T-helper 1 cell (primary cell): ENCODE measurements at regions not wholly inside any gene's neighbourhood (a gene's known extent, or its start where the extent isn't known, plus 50 kb on each side); places are given as distances from the start of the nearest gene placed in this dataset.
A peak's percentile ranks its signal among the peaks of the same experiment; 100 is the strongest.
"Not testable (repeated sequence)": the region's sequence is repeated elsewhere in the genome, so short reads cannot be mapped to it uniquely, and the experiment has no call there.

Source experiments
- DNase-seq, 5 donors: peaks; one replicate each; pipeline ENCODE4 v3.0.0-alpha.2; 2012 to 2020

DNA sequence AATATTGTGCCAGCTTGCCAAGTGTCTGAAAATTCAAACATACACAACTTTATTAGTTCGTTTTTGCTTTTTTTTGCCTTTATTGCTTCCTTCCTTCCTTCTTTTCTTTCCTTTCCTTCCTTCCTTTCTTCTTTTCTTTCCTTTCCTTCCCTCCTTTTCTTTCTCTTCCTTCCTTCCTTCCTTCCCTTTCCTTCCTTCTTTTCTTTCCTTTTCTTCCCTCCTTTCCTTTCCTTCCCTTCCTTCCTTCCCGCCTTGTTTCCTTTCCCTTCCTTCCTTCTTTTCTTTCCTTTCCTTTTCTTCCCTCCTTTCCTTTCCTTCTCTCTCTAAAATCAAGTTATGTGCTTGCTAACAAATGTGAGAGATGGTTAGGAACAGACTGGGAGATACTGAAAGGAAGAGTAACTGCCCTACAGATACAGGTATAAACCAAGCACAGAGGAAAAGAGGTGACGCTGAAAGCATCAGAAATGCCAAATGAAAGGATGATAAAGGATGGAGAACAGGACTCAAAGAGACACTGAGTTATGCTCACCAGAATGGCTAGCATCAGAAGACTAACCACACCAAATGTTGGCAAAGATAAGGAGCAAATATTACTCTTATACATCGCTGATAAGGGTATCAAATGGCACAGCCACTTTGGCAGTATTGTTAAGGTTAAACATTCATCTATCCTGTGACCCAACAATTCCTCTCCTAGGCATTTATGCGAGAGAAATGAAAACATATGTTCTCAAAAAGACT lies 151.6 kb downstream of the MREG start:
- no peak for DNase-seq

DNA sequence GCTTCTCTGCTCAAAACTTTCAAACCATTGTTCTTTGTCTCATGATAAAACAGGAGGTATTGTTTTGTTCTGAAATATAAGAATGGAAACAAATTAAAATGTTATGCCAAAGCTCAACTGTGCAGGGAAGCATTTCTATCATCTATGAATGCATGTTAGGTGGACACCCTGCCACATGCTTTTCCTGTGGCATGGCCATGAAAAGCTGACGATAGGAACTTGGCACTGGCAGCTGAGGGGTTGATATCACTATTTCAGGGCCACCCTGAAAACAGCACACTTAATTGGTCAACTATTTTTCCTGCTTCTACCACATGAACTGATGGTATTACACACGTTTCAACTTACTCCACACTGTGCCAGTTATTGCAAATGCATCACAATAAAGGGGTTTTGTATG lies 157.3 kb downstream of the MREG start:
- no peak for DNase-seq

DNA sequence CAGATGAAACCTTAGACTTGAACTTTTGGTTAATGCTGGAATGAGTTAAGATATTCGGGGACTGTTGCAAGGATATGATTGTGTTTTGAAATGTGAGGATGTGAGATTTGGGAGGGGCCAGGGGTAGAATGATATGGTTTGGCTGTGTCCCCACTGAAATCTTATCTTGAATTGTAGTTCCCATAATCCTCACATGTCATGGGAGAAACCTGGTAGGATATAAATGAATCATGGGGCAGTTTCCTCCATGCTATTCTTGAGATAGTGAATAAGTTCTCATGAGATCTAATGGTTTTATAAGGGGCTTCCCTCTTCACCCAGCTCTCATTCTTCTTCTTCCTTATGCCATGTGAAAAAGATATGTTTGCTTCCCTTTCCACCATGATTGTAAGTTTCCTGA lies 158.0 kb downstream of the MREG start:
- not testable (repeated sequence) for DNase-seq

DNA sequence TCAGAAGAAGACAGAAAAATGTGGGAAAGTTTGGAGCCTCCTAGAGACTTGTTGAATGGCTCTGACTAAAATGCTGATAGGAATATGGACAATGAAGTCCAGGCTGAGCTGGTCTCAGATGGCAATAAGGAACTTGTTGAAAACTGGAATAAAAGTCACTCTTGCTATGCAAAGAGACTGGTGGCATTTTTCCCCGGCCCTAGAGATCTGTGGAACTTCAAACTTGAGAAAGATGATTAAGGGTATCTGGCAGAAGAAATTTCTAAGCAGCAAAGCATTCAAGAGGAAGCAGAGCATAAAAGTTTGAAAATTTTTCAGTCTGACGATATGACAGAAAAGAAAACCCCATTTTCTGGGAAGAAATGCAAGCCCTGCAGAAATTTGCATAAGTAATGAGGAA lies 159.3 kb downstream of the MREG start:
- no peak for DNase-seq

DNA sequence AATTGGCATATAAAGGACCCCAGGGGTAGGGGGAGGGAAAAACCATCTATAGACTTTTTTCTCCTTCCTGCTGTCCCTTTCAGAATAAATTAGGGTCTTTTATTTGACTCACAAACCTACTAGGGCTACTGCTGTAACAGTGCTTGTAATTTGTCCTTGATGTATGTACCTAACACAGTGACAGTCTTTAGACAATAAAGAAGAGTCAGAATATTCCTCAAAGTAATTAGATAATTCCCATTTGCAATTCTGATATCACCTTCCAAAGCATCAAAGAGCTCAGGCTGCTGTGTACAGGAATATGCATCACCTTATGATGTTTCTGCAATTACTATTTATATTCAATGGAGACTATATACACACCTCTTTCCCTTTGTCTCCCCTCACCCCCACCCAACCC lies 161.7 kb downstream of the MREG start:
- DNase-seq, result no peak

DNA sequence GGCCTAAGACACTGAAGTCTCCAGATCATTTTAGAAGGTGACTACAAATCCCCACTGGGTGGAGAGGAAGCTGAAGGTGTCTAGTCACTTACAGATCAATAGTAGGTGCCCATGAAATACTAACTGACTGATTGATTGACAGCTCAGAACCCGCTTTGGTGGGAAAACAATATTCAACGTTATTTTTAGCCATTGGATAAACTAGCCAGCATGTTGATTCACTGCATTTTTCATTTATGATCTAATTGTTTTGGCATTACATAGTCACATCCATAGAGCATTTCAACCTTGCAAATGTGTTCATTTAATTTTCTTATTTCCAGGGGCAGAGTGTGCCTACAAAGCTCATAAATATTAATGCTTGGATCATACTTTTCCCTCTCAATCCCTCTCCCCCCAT lies 162.3 kb downstream of the MREG start:
- no peak for DNase-seq

DNA sequence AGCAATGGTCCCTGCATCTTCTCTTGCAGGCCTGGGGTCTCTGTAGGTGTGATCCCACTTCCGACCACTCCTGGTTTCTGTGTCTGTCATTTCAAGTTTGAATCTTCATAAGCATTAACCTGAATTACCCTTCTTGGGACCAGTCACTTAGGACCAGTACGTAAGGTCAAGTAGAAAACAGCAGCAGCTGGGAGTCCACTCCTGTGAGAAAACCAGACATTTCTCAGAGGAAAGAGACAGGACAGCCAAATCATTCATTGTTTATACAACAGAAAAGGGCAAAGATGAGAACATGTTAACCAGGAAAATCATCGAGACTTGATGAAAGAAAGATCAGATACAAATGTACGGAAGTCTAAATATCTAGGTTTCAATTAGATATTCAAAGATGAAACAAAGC lies 163.0 kb downstream of the MREG start:
- DNase-seq, result no peak

DNA sequence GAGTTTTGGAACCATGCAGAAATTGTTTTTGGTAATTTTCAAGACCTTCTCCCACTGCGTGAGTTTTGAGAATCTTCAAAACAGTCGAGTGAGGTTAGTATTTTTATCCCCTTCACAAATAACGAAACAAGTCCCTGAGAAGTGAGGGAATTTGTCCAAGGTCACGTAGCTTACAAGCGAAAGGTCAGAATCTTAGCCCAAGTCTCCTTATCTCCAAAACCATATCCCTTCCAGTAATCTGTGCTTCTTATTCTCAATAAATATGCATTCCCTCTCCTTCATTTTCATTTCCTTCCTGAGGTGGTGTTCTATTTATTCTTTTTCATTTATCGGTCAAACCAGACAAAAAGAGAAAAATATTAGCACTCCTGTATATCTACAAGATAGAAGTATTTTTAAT lies 163.6 kb downstream of the MREG start:
- DNase-seq, result no peak

DNA sequence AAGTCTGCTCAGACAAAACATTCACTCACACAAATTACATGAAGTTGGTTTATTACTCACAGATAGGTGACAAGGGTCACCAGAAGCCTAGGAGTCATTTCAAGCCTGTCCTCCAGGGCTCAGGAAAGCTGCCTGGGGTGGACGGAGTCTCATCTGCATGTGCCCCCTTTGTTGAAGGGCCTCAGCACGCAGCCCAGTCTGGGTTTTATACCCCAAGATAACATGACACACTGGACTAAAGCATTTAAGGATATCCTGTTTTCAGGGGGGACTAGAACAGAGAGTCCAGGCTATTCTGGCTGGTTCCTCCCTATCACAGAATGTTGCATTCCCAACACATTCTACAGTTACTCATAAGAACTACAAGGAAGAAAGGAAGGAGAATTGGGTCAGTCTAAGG lies 164.7 kb downstream of the MREG start:
- DNase-seq, result no peak

DNA sequence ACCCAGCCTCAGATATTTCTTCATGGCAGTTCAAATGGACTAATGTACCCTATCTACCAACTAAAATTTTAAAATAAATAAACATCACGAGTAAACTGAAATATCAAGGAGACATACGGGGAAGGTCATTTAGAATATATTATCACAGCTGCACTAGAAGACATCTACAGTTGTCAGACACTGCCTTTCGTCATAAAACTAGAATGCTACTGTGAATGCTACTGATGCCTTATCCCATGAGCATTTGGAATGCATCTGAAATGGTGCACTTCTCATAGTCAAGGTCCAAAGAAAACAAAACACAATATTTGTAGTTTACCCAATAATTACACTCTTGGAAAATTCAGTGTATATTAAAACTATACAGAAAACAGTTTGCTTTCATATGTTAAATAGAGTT lies 165.2 kb downstream of the MREG start:
- no peak for DNase-seq

DNA sequence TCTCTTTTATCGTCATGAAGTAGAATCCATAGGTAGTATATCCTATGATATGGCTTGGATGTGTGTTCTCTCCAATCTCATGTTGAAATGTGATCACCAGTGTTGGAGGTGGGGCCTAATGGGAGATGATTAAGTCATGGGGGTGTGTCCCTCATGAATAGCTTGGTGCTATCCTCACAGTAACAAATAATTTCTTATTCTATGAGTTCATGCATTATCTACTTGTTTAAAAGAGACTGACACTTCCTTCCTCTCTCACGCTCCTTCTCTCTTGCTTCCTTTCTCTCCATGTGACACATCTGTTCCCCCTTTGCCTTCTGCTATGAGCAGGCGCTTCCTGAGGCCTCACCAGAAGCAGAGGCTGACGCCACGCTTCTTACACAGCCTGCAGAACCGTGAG lies 165.6 kb downstream of the MREG start:
- DNase-seq, result no peak

DNA sequence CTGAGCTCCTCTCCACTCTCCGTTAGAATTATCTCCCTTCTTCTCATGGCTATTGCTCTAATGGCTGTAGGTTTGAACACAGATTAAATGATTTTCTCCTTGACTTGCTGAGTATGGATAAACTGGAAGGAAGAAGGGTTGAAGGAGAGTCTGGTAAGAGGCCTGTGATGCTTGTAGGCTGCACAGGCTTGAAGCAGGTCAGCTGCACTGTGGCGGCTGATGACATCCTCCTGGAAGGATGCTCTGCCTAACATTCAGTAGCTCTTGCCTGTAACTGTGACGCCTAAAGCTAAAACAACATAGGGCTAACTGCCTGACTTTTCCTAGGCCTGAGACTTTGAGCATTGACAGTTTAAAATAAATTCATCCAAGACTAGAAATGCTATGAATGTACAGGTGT lies 166.3 kb downstream of the MREG start:
- DNase-seq, result no peak

DNA sequence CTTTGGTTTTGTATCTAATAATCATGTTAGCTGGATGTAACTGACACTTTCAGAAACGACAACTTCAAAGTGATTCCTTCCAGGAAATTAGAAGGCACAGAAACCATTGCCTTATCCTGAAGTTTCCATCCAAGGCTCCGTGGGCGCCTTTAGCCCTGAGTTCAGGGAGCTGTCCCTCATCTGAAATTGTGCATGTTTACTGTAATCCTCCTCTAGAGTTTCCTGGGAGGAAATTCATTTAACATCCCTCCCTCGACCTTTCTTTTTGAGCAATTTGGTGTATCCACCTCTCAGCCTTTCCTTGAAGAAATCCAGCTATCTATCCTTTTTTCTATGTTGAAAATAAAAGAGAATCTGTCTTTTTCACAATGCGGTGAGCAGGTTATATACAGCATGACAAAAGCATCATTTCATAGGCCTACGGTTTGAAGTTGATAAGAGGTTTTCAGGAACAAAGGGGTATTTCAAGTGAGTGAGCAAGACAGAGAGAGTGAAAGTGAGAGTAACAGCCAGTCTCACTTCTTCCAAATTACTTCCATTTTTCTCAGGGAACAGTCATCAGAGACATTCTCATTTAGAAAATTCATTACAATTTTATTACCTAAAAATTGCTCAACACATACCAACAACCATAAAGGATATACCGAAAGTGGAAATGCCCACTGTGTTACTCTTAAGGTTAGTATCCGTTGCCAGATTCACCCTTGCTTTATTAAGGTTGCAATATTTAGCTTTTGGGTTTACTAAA lies 167.3 kb downstream of the MREG start:
- no peak for DNase-seq

DNA sequence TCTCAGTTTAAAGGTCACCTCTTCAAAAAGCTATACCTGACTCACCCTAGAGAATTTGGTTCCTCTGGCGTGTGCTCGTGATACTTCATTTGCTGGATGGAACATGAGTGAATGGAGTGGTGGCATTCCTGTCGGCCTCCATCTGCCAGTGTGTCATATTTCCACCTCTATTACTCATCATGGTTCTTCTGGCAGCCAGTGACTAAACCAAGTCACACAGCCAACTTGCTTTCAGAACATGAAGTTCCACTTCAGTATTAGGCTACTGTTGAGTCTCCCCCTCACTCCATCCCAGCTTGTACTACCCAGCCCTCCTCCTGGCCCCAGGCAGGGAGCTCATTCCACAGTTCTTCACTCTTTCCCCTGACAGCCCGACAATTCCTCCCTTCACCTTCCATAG lies 169.8 kb downstream of the MREG start:
- DNase-seq, result no peak

DNA sequence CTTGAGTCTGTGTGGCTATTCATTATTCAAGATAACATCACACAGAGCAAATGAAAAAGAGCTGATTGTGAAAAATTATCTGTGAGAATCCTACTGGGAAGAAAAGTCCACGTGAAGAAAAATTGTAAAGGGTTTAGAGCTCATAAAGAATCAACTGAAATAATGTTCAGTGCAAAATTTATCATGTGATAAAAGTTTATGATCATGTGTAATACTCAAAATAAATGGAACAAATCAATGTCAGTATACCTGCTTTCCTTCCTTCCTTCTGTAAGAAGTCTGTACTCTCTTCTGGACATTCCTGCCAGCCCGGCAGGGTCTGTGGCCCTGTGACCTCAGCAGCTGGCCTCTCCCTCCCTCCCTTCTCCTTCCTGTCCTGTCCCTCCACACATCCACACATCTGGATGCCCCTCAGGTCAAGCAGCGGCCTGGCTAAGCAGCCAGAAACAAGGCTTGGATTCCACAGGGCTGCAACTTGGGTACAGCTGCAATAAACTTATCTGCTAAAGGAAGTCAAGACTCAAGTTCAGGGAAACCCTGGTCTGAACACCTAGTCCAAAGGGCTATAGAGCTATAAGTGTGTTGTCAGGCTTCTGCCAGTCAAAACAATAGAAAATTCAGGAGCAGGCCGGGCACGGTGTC lies 172.1 kb downstream of the MREG start:
- DNase-seq, result no peak

DNA sequence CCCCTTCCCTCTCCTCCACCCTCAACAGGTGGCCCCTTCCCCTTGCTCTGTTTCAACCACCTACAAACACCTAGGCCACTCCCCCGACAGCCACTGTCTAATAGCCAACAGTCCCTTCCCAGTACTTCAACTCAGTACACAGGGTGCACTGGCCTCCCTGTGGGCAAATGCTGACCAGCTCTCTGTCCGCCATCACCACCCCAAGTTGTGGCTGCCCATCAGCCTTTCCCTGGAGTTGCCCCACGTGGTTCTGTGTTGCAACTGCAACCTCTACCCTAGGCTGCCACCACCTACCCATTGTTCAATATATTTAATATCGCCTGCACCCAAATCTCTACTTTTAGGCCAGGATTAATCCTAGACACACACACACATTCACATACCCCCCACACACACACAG lies 173.5 kb downstream of the MREG start:
- DNase-seq, result no peak

DNA sequence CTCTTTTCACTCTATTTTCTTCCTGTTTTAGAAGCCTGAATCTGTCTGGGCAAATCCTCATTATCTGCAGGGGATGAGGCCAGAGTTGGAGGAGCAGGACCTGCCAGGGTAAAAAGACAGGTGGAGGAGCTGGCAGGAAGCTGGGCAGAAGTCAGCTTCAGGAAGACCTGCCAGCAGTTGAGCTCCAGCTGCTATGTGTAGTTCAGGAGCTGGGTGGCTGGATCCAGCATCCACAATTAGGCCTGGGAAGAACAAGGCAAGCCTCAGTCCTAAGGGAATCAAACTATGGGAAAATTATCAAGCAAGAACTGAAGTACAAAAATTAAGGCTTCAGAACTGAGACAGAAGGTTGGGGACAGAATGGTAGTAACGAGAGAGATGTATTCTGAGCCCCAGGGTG lies 174.0 kb downstream of the MREG start:
- no peak for DNase-seq

DNA sequence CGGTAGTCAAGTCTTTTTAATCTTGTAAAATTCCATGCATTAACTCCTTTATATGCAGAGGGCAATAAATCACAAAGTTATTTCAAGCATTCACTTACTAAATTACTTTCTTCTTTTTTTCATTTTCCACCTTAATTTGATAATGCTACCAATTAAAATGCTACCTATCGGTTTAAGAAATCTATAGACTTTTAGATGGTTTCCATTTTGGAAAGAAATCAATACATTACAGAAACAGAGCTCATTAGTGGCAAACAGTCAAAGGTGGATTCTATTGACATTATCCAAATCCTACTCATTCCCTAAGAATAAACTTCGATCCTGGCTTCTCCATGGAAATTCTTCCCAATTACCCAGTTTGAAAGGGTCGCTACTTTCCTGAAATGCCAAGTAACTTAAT lies 176.5 kb downstream of the MREG start:
- DNase-seq, result no peak

DNA sequence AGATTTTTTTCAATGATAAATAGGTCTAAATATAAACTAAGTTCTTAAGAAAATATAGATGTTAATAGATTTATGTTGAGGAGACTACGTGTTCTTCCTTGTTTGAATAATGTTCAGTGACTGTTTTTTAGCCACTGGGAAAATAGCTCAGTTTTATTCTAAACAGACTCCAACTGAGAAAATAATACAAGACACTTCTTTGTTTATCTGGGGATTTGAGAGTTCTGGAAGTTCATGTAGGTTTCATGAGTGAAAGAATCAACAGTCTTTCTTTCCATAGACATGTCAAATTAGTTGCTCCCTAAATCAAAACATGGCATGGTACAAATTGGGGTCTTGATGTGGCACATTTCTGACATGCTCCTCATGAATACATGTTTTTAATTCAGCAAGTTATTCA lies 177.7 kb downstream of the MREG start:
- DNase-seq, result no peak

DNA sequence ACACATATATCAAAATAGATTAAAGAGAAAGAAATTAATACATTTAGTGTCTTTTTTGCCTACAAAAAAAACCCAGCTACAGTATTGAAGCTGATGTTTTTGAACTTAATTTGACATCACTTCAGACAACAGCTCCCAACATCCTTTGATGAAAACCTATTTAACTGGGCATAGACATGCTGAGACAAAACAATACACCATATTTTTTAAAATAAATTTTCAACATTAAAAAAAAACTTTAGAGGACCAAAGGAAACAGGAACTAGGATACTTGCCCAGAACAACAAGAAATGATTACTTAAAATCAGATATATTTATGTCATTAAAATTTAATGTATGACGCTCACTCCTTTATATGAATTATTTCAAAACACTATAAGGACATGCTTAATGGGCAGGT lies 178.1 kb downstream of the MREG start:
- DNase-seq, result no peak

DNA sequence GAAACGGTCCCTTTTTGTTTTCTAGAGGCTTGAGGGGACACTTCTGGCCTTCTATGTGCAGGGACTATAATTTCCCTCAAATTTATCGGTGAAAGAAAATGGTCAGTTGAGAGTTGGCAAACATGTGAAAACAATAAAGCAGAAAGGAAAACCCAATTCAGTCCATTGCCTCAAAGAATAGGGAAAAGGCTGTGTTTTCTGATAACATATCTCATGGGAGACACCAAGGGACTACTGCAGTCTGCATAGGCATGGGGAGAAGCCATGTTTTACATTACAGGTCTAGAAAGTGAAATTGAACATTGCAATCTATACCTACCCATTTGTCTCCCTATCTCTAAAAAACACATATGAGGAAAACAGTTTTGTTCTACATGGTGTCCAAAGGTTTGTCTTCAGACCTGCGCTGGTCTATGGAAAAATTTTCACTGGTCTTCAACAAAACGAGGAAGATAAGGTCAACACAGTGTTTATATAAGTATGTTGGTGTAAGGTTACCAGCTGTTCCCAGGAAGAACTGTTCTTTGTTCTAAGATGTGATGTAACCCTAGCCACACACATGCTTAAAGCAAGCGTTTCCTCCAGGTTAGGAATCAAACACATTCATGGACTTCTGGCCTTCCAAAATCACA lies 179.7 kb downstream of the MREG start:
- no peak for DNase-seq

DNA sequence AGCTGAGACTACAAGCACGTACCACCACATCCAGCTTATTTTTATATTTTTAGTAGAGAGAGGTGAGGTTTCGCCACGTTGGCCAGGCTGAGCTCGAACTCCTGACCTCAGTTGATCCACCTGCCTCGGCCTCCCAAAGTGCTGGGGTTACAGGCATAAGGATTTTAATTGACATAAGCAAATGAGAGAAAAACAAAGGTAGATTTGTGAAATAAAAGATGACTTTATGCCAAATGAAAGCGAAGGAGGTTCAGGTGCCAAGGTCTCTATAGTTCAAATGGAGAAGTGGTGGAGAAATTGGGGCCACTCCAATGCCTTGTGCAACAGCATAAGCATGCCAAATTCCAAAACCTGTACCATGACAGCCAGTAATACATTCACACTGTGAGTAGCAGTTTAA lies 180.6 kb downstream of the MREG start:
- no peak for DNase-seq

DNA sequence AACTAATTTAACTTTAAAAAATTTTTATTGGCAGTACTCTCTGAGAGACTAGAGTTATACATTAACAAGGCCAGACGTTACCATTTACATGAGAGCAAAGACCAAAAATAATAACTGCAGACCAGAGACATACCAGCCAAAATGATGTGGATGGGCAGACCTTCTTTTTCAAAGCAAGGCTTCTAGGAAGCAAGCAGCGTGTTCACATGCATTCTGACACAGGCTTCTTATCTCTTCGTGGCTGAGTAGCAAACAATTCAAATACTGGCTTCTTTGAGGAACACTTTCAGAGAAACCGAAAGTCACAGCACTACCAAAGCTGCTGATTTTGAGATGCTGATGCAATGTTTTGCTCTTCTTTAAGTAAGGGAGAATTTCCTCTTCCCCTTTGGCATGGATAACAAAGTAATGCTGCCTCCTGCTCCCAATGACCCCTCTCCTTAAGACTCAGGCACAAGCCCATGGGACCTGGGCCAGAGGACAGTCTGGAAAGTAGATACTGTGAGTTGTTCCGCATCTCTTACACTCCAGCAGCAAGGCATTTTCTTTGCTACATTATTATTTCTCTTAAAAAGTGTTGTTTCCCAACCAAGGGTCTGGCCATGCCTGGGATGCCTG lies 181.9 kb downstream of the MREG start:
- peak in 1 of 5 donors; percentile 52 for DNase-seq
